ENCODE measurements at regions not wholly inside any gene's neighbourhood (a gene's known extent, or its start where the extent isn't known, plus 50 kb on each side); places are given as distances from the start of the nearest gene placed in this dataset.

- no peak for DNase-seq
Observed at GRCh38 chr2:20110876-20111275, 59.4 kb upstream of the LAPTM4A start.

DNA sequence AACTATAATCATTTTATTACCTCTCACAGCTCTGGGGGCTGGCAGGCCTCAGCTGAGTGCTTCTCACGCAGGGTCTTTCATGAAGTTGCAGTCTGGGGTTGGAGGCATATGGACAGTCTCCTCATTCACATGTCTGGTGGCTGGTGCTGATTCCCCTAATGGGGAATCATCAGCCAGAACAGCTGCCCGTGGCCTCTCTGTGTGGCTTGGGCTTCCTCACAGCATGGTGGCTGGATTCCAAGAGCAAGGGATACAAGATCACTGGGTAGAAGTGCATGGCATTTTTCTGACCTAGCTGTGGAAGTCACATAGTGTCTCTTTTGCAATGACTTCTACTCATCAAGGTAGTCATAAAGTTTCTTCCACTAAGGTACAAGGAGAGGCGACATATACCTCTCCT is 59.0 kb upstream of the LAPTM4A start:
- DNase-seq: no peak

- DNase-seq: no peak
Observed at GRCh38 chr2:20108655-20109396, 57.4 kb upstream of the LAPTM4A start.

DNA sequence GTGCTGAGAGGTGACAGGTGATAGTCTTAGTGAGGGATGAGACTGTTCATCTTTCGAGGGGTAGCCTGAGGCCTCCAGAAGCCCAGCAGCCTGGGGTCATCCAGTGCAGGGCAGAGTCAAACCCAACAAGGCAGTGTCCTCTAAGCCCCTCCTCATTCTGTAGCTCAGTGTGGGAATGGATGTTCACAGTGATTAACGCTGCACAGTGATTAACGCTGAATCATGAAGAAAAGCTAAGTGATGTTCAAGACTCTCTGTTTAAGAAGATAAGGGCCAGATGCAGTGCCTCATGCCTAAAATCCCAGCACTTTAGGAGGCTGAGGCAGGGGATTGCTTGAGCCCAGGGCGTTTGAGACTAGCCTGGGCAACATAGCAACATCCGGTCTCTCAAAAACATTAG is 56.3 kb upstream of the LAPTM4A start:
- DNase-seq: no peak

- DNase-seq: no peak
Observed at GRCh38 chr2:20107352-20107751, 55.9 kb upstream of the LAPTM4A start.

GRCh38 chr2:20106746-20107145 is 55.3 kb upstream of the LAPTM4A start:
- peak in 1 of 3 donors; percentile 46 for DNase-seq

GRCh38 chr2:20104900-20105545 is 53.6 kb upstream of the LAPTM4A start:
- no peak for DNase-seq

DNA sequence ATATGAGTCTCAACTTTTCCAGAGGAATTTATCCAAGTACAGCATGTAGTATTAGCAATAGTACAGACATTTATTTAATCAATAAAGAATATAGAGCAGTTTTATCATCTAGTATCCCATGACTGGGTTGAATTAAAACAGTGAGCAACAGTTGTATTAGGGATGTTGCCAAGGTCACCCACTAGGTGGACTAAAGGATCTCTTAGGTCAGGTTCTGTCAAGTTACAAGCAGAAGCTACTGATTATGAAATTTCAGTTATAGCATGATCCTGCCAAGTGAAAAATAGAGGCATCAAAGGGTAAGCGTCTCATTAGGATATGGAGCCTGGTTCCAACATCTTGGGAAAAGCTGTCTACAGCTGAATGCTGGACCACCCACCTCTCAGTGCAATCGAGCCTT is 52.1 kb upstream of the LAPTM4A start:
- no peak for DNase-seq
